ENCODE measurements at regions not wholly inside any gene's neighbourhood (a gene's known extent, or its start where the extent isn't known, plus 50 kb on each side); places are given as distances from the start of the nearest gene placed in this dataset.

- WGBS = 50% methylated on average over 2 of the region's 2 CpGs
- DNase-seq (ENCODE audit: low spot score) = no peak
- Histone ChIP-seq H3K36me3 (ENCODE audit: control insufficient read depth in 4 of 4, insufficient read depth in 3 of 4, low read depth in 1 of 4, low read length in 3 of 4) (no peaks in the 10 kb centered on the region), H3K4me1 (ENCODE audit: control insufficient read depth in 4 of 4, insufficient read depth in 4 of 4, low read length in 3 of 4) (no peaks in the 10 kb centered on the region), H3K4me3 (ENCODE audit: low read depth in 1 of 3, low read length in 3 of 3) (no peak overlapping the region), H3K27me3 (ENCODE audit: control insufficient read depth in 4 of 4, insufficient read depth in 4 of 4, low read length in 3 of 4) (no peaks in the 10 kb centered on the region), H3K9me3 (ENCODE audit: control insufficient read depth in 4 of 4, low read length in 3 of 4) (no peaks in the 10 kb centered on the region), H3K27ac (ENCODE audit: low read depth in 1 of 2, low read length in 2 of 2) (no peak overlapping the region), H3K9ac (ENCODE audit: low read depth in 1 of 2, low read length in 2 of 2) (no peak overlapping the region)
- TF ChIP-seq FOXA2 (IDR thresholded peaks at IDR 0.05) (no peak), SP1 (IDR thresholded peaks at IDR 0.05) (no peak), RXRA (IDR thresholded peaks at IDR 0.05) (no peak), CTCF (IDR thresholded peaks at IDR 0.05; ENCODE audit: low read depth, low read length, missing input control) (no peak), MAX (IDR thresholded peaks at IDR 0.05) (no peak), FOXA1 (IDR thresholded peaks at IDR 0.05) (no peak), HNF4G (IDR thresholded peaks at IDR 0.05) (no peak), NR2F2 (IDR thresholded peaks at IDR 0.05) (no peak), JUND (IDR thresholded peaks at IDR 0.05) (no peak), GABPA (IDR thresholded peaks at IDR 0.05 in 1 of 2, conservative IDR thresholded peaks at IDR 0.05 in 1 of 2) (no peak)
These were observed 702.1 kb downstream of the TNS3 start for GRCh38 chr7:46879783-46880182.

GRCh38 chr7:46871516-46871915, 710.4 kb downstream of the TNS3 start:
- Histone ChIP-seq H3K9me3 (ENCODE audit: control insufficient read depth in 4 of 4, low read length in 3 of 4) (no peaks in the 10 kb centered on the region), H3K4me3 (ENCODE audit: low read depth in 1 of 3, low read length in 3 of 3) (no peak overlapping the region), H3K36me3 (ENCODE audit: control insufficient read depth in 4 of 4, insufficient read depth in 3 of 4, low read depth in 1 of 4, low read length in 3 of 4) (no peaks in the 10 kb centered on the region), H3K27ac (ENCODE audit: low read depth in 1 of 2, low read length in 2 of 2) (no peak overlapping the region), H3K4me1 (ENCODE audit: control insufficient read depth in 4 of 4, insufficient read depth in 4 of 4, low read length in 3 of 4) (no peaks in the 10 kb centered on the region), H3K9ac (ENCODE audit: low read depth in 1 of 2, low read length in 2 of 2) (no peak overlapping the region), H3K27me3 (ENCODE audit: control insufficient read depth in 4 of 4, insufficient read depth in 4 of 4, low read length in 3 of 4) (no peaks in the 10 kb centered on the region)
- no peak for DNase-seq (ENCODE audit: low spot score)
- TF ChIP-seq GABPA (IDR thresholded peaks at IDR 0.05 in 1 of 2, conservative IDR thresholded peaks at IDR 0.05 in 1 of 2) (no peak), EGR1 (IDR thresholded peaks at IDR 0.05; ENCODE audit: low read depth in 2 of 2) (no peak), HNF4G (IDR thresholded peaks at IDR 0.05) (no peak)
- WGBS = 88% methylated on average over 4 of the region's 4 CpGs

- no peak overlapping the region for H3K4me3 ChIP-seq (ENCODE audit: low read depth in 1 of 3, low read length in 3 of 3)
- WGBS = 86% methylated on average over 4 of the region's 4 CpGs
- H3K4me1 ChIP-seq (ENCODE audit: control insufficient read depth in 4 of 4, insufficient read depth in 4 of 4, low read length in 3 of 4) = no peaks in the 10 kb centered on the region
- H3K9me3 ChIP-seq (ENCODE audit: control insufficient read depth in 4 of 4, low read length in 3 of 4) = no peaks in the 10 kb centered on the region
- no peak overlapping the region for H3K27ac ChIP-seq (ENCODE audit: low read depth in 1 of 2, low read length in 2 of 2)
- H3K27me3 ChIP-seq (ENCODE audit: control insufficient read depth in 4 of 4, insufficient read depth in 4 of 4, low read length in 3 of 4) = no peaks in the 10 kb centered on the region
- no peaks in the 10 kb centered on the region for H3K36me3 ChIP-seq (ENCODE audit: control insufficient read depth in 4 of 4, insufficient read depth in 3 of 4, low read depth in 1 of 4, low read length in 3 of 4)
- no peak overlapping the region for H3K9ac ChIP-seq (ENCODE audit: low read depth in 1 of 2, low read length in 2 of 2)
- DNase-seq (ENCODE audit: low spot score) = no peak
- TF ChIP-seq EGR1 (IDR thresholded peaks at IDR 0.05; ENCODE audit: low read depth in 2 of 2) = no peak
These were observed 717.2 kb downstream of the TNS3 start for GRCh38 chr7:46864716-46865115.

GRCh38 chr7:46859963-46860475, 721.9 kb downstream of the TNS3 start:
- no peak overlapping the region for H3K27ac ChIP-seq (ENCODE audit: low read depth in 1 of 2, low read length in 2 of 2)
- no peaks in the 10 kb centered on the region for H3K36me3 ChIP-seq (ENCODE audit: control insufficient read depth in 4 of 4, insufficient read depth in 3 of 4, low read depth in 1 of 4, low read length in 3 of 4)
- DNase-seq (ENCODE audit: low spot score) = no peak
- 71% methylated on average over 6 of the region's 6 CpGs for WGBS
- H3K9me3 ChIP-seq (ENCODE audit: control insufficient read depth in 4 of 4, low read length in 3 of 4) = no peaks in the 10 kb centered on the region
- H3K27me3 ChIP-seq (ENCODE audit: control insufficient read depth in 4 of 4, insufficient read depth in 4 of 4, low read length in 3 of 4) = no peaks in the 10 kb centered on the region
- H3K4me3 ChIP-seq (ENCODE audit: low read depth in 1 of 3, low read length in 3 of 3) = no peak overlapping the region
- H3K4me1 ChIP-seq (ENCODE audit: control insufficient read depth in 4 of 4, insufficient read depth in 4 of 4, low read length in 3 of 4) = no peaks in the 10 kb centered on the region
- TF ChIP-seq MAX (IDR thresholded peaks at IDR 0.05) = no peak
- TF ChIP-seq NR2F2 (IDR thresholded peaks at IDR 0.05) = no peak
- TF ChIP-seq SP1 (IDR thresholded peaks at IDR 0.05) = no peak
- TF ChIP-seq REST (IDR thresholded peaks at IDR 0.05) = no peak
- no peak for TF ChIP-seq EGR1 (IDR thresholded peaks at IDR 0.05; ENCODE audit: low read depth in 2 of 2)
- TF ChIP-seq GABPA (IDR thresholded peaks at IDR 0.05 in 1 of 2, conservative IDR thresholded peaks at IDR 0.05 in 1 of 2) = no peak
- TF ChIP-seq TAF1 (conservative IDR thresholded peaks at IDR 0.05) = no peak
- TF ChIP-seq FOXA1 (IDR thresholded peaks at IDR 0.05) = no peak
- TF ChIP-seq RAD21 (IDR thresholded peaks at IDR 0.05) = no peak
- TF ChIP-seq HNF4G (IDR thresholded peaks at IDR 0.05) = no peak
- no peak for TF ChIP-seq RXRA (IDR thresholded peaks at IDR 0.05)
- H3K9ac ChIP-seq (ENCODE audit: low read depth in 1 of 2, low read length in 2 of 2) = no peak overlapping the region

All from liver (tissue), 8 donors.